Colonic mucosa (tissue), 4 donors: ENCODE measurements at regions not wholly inside any gene's neighbourhood (a gene's known extent, or its start where the extent isn't known, plus 50 kb on each side); places are given as distances from the start of the nearest gene placed in this dataset.

Source experiments
- DNase-seq: peaks from one replicate; pipeline ENCODE4 v3.0.0-alpha.2; 2020
- H3K27ac ChIP-seq: fragments of 200-600 bp; one replicate; pipeline ENCODE4 v1.8.0; 2021
- H3K27me3 ChIP-seq: fragments of 200-600 bp; one replicate; pipeline ENCODE4 v1.8.0; 2021
- H3K36me3 ChIP-seq: fragments of 200-600 bp; one replicate; pipeline ENCODE4 v1.8.0; 2021
- H3K4me1 ChIP-seq: fragments of 200-600 bp; one replicate; pipeline ENCODE4 v1.8.0; 2021; ENCODE audit warnings: mild to moderate bottlenecking
- H3K4me3 ChIP-seq: fragments of 200-600 bp; one replicate; pipeline ENCODE4 v1.8.0; 2021
- H3K9ac ChIP-seq, 2 donors: one replicate each; pipeline ENCODE4 v1.7.0; 2013; ENCODE audit warnings: control low read depth in 2 of 2, low read depth in 2 of 2, low read length in 2 of 2
- H3K9me3 ChIP-seq: fragments of 200-600 bp; one replicate; pipeline ENCODE4 v1.8.0; 2021
- intact Hi-C: fragments of 100-400 bp; cut with DNase I; formaldehyde crosslinking; loops from one replicate; pipeline ENCODE4 v1.14.1; 2022
- TF ChIP-seq, protein P1 (sequence below): fragments of 200-600 bp; IDR thresholded peaks from one replicate; pipeline ENCODE4 v1.8.0; 2022; ENCODE audit warnings: antibody characterized with exemption, mild to moderate bottlenecking
- donor health status: healthy.
- donor health status: DM: no; HTN: no; CAD: no.
- donor health status: DM: no; HTN: no; CAD: no.

- Histone ChIP-seq H3K4me1 (no peaks in the 10 kb centered on the region), H3K4me3 (no peak overlapping the region), H3K27ac (no peak overlapping the region), H3K27me3 (no peaks in the 10 kb centered on the region), H3K9ac (no peak overlapping the region), H3K9me3 (no peaks in the 10 kb centered on the region), H3K36me3 (no peaks in the 10 kb centered on the region)
- DNase-seq = no peak
- TF ChIP-seq, protein P1, sequence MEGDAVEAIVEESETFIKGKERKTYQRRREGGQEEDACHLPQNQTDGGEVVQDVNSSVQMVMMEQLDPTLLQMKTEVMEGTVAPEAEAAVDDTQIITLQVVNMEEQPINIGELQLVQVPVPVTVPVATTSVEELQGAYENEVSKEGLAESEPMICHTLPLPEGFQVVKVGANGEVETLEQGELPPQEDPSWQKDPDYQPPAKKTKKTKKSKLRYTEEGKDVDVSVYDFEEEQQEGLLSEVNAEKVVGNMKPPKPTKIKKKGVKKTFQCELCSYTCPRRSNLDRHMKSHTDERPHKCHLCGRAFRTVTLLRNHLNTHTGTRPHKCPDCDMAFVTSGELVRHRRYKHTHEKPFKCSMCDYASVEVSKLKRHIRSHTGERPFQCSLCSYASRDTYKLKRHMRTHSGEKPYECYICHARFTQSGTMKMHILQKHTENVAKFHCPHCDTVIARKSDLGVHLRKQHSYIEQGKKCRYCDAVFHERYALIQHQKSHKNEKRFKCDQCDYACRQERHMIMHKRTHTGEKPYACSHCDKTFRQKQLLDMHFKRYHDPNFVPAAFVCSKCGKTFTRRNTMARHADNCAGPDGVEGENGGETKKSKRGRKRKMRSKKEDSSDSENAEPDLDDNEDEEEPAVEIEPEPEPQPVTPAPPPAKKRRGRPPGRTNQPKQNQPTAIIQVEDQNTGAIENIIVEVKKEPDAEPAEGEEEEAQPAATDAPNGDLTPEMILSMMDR = no peak
- intact Hi-C loops = no loop called here
These were observed 357.4 kb upstream of the ATP11B start for GRCh38 chr3:182435860-182436259.

- no peak overlapping the region for H3K4me3 ChIP-seq
- no peaks in the 10 kb centered on the region for H3K36me3 ChIP-seq
- no peak overlapping the region for H3K27ac ChIP-seq
- intact Hi-C loops = no loop called here
- no peak for DNase-seq
- H3K9me3 ChIP-seq = no peaks in the 10 kb centered on the region
- H3K4me1 ChIP-seq = no peaks in the 10 kb centered on the region
- H3K9ac ChIP-seq = no peak overlapping the region
- H3K27me3 ChIP-seq = no peaks in the 10 kb centered on the region
- TF ChIP-seq, protein P1 = no peak
These were observed 356.8 kb upstream of the ATP11B start for GRCh38 chr3:182436547-182436946.

DNA sequence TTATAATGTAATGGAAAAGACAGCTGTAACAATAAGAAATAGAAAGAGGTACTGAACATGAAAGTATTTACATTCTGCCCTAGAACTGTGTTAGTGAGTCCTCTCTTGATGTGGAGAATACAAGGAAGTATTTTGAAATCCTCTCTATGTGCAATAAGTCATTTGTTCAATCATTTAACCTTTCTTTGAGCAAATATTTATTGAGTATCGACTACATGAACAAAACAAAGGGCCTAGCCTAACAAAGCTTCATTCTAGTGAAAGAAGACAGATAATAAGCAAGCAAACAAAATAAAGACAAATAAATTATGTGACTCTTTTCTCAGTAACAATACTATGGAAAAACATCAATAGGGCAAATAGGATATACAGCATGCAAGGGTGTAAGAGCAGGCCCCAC is 354.9 kb upstream of the ATP11B start:
- TF ChIP-seq, protein P1 = no peak
- no peaks in the 10 kb centered on the region for H3K9me3 ChIP-seq
- H3K4me3 ChIP-seq = no peak overlapping the region
- intact Hi-C loops = no loop called here
- H3K36me3 ChIP-seq = no peaks in the 10 kb centered on the region
- no peaks in the 10 kb centered on the region for H3K27me3 ChIP-seq
- H3K9ac ChIP-seq = no peak overlapping the region
- no peak for DNase-seq
- no peaks in the 10 kb centered on the region for H3K4me1 ChIP-seq
- no peak overlapping the region for H3K27ac ChIP-seq

DNA sequence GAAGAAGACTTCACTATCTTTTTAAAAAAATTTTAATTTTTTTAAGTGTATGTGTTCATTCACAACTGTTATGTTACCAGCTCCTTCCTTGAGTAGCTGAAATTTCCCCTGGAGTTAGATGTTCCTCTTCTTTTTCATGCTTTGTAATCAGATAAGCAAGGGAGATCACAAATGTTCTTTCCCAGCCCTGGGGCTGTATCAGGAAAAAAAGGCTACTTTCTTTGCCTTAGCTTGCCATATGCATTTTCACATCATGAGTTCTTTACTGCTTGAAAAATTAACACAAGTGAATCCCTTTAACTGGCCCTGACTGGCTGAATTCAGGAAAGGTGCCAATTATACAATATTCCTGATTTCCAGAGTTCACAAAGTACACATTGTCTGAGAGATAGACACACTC is 353.2 kb upstream of the ATP11B start:
- Histone ChIP-seq H3K9me3 (no peaks in the 10 kb centered on the region), H3K27me3 (no peaks in the 10 kb centered on the region), H3K4me3 (no peak overlapping the region), H3K4me1 (no peaks in the 10 kb centered on the region), H3K9ac (no peak overlapping the region), H3K36me3 (no peaks in the 10 kb centered on the region), H3K27ac (no peak overlapping the region)
- DNase-seq = no peak
- intact Hi-C loops = no loop called here
- TF ChIP-seq, protein P1 = no peak

- DNase-seq = no peak
- no peak overlapping the region for H3K4me3 ChIP-seq
- no peak overlapping the region for H3K27ac ChIP-seq
- H3K27me3 ChIP-seq = no peaks in the 10 kb centered on the region
- H3K9ac ChIP-seq = no peak overlapping the region
- no peaks in the 10 kb centered on the region for H3K4me1 ChIP-seq
- H3K36me3 ChIP-seq = no peaks in the 10 kb centered on the region
- no peaks in the 10 kb centered on the region for H3K9me3 ChIP-seq
- TF ChIP-seq, protein P1 = no peak
- intact Hi-C loops = no loop called here
These were observed 347.7 kb upstream of the ATP11B start for GRCh38 chr3:182445576-182445975.
